ENCODE measurements at regions not wholly inside any gene's neighbourhood (a gene's known extent, or its start where the extent isn't known, plus 50 kb on each side); places are given as distances from the start of the nearest gene placed in this dataset.

- TF ChIP-seq CTCF (IDR thresholded peaks at IDR 0.05) = no peak
- TF ChIP-seq EP300 (IDR thresholded peaks at IDR 0.05) = peak in 1 of 4 donors; percentile 27
- no peak for TF ChIP-seq POLR2A (IDR thresholded peaks at IDR 0.05)
- TF ChIP-seq POLR2AphosphoS5 (IDR thresholded peaks at IDR 0.05) = peak in 1 of 2 donors; percentile 76
These were observed 243.8 kb downstream of the TSN start for GRCh38 chr2:121999264-121999663.
